Spleen (tissue), 11 donors: ENCODE measurements at regions not wholly inside any gene's neighbourhood (a gene's known extent, or its start where the extent isn't known, plus 50 kb on each side); places are given as distances from the start of the nearest gene placed in this dataset.

Source experiments
- DNase-seq: peaks from one replicate; pipeline ENCODE4 v3.0.0-alpha.2; 2020
- H3K27ac ChIP-seq, 8 donors: fragments of 200-600 bp; sonication (generic) in 7 of 8; 1 replicate in 4 of 8; 2 replicates in 4 of 8; pipeline versions ENCODE4 v1.5.0 to v1.8.0; 2016 to 2021; ENCODE audit warnings: inconsistent platforms in 4 of 8, mild to moderate bottlenecking in 4 of 8, moderate library complexity in 1 of 8
- H3K27me3 ChIP-seq, 7 donors: fragments of 200-600 bp; sonication (generic) in 6 of 7; replicated peaks in 1 of 7; 1 replicate in 4 of 7; 2 replicates in 3 of 7; pipeline versions ENCODE4 v1.5.0 to v1.8.0; 2016 to 2021; ENCODE audit warnings: inconsistent platforms in 3 of 7, mild to moderate bottlenecking in 1 of 7
- H3K36me3 ChIP-seq, 6 donors: fragments of 200-600 bp; sonication (generic) in 5 of 6; 1 replicate in 4 of 6; 2 replicates in 2 of 6; pipeline versions ENCODE4 v1.5.0 to v1.8.0; 2016 to 2021; ENCODE audit warnings: inconsistent platforms in 2 of 6
- H3K4me1 ChIP-seq, 6 donors: fragments of 200-600 bp; sonication (generic) in 5 of 6; 1 replicate in 3 of 6; 2 replicates in 3 of 6; pipeline versions ENCODE4 v1.5.0 to v1.8.0; 2016 to 2021; ENCODE audit warnings: inconsistent platforms in 3 of 6
- H3K4me3 ChIP-seq, 8 donors: fragments of 200-600 bp; sonication (generic) in 7 of 8; 1 replicate in 4 of 8; 2 replicates in 4 of 8; pipeline versions ENCODE4 v1.5.0 to v1.8.0; 2016 to 2021; ENCODE audit warnings: inconsistent platforms in 4 of 8, mild to moderate bottlenecking in 4 of 8, moderate library complexity in 2 of 8
- H3K9me3 ChIP-seq, 8 donors: fragments of 200-600 bp; sonication (generic) in 7 of 8; 1 replicate in 4 of 8; 2 replicates in 4 of 8; pipeline versions ENCODE4 v1.5.0 to v1.8.0; 2016 to 2021; ENCODE audit warnings: inconsistent platforms in 4 of 8
- CTCF ChIP-seq, 11 experiments: fragments of 200-600 bp in 7 of 11; fragments of 450-650 bp in 4 of 11; sonication (generic) in 4 of 11; IDR thresholded peaks in 8 of 11; conservative IDR thresholded peaks in 3 of 11; 1 replicate in 7 of 11; 2 replicates in 4 of 11; pipeline versions ENCODE4 v1.4.0 to v1.8.0; 2016 to 2021; ENCODE audit warnings: antibody characterized with exemption in 11 of 11, inconsistent platforms in 4 of 11, mild to moderate bottlenecking in 1 of 11
- POLR2A ChIP-seq, 3 donors: fragments of 450-650 bp; IDR thresholded peaks; one replicate each; pipeline ENCODE4 v1.5.1; 2017; ENCODE audit warnings: antibody characterized with exemption in 3 of 3, mild to moderate bottlenecking in 1 of 3
- POLR2AphosphoS5 ChIP-seq, 3 donors: sonication (generic); formaldehyde crosslinking; IDR thresholded peaks; one replicate each; pipeline ENCODE4 v1.5.1; 2017; ENCODE audit warnings: antibody characterized with exemption in 3 of 3
- WGBS, 5 donors: extraction: QIAGEN DNeasy Blood & Tissue Kit in 3 of 5; methylation state at CpG; one replicate each; pipeline versions ENCODE4 v1.1.5 to v1.1.7; 2013 to 2018; 5-methylcytosine and 5-hydroxymethylcytosine counted together
- intact Hi-C: fragments of 100-400 bp; cut with DNase I; formaldehyde crosslinking; loops from one replicate; pipeline ENCODE4 v1.15.0; 2023; ENCODE audit warnings: low total_unique reads
- donor health status: healthy with polysubstance abuse.
- donor health status: DM: no; HTN: no; CAD: no; lungs with moderate emphysema.
- donor health status: DM: no; HTN: no; CAD: no.
- donor health status: Bipolar disorder and iron deficiency.
- donor health status: healthy.
- donor health status: DM: no; HTN: no; CAD: no.
- donor health status: DM: yes; HTN: yes; CAD: no.

- TF ChIP-seq CTCF (IDR thresholded peaks at IDR 0.05 in 8 of 11, conservative IDR thresholded peaks at IDR 0.05 in 3 of 11) (no peak), POLR2A (IDR thresholded peaks at IDR 0.05) (no peak)
- Histone ChIP-seq H3K27ac (no peak overlapping the region), H3K36me3 (no peaks in the 10 kb centered on the region), H3K4me3 (no peak overlapping the region), H3K4me1 (peaks cover 0 to 5% (median 0%) of the 10 kb centered on the region in 6 donors), H3K9me3 (peaks cover 0 to 1% (median 0%) of the 10 kb centered on the region in 8 donors), H3K27me3 (no peaks in the 10 kb centered on the region)
- 78 to 88% (median 84%) methylated on average over 3 of the region's 3 CpGs for WGBS, 5 donors
- DNase-seq: no peak
- intact Hi-C loops: no loop called here
Measured at GRCh38 chr3:40737343-40737742, 212.6 kb downstream of the ZNF621 start.

GRCh38 chr3:40739971-40740370, 215.2 kb downstream of the ZNF621 start:
- no peak for DNase-seq
- intact Hi-C loops: no loop called here
- H3K9me3 ChIP-seq: no peaks in the 10 kb centered on the region
- TF ChIP-seq POLR2A (IDR thresholded peaks at IDR 0.05) (no peak), POLR2AphosphoS5 (IDR thresholded peaks at IDR 0.05) (no peak), CTCF (IDR thresholded peaks at IDR 0.05 in 8 of 11, conservative IDR thresholded peaks at IDR 0.05 in 3 of 11) (no peak)
- WGBS, 5 donors: 38 to 59% (median 55%) methylated on average over 1 of the region's 1 CpG
- no peak overlapping the region for H3K4me3 ChIP-seq
- H3K27me3 ChIP-seq: no peaks in the 10 kb centered on the region
- H3K27ac ChIP-seq: no peak overlapping the region
- peaks cover 0 to 5% (median 0%) of the 10 kb centered on the region in 6 donors for H3K4me1 ChIP-seq
- no peaks in the 10 kb centered on the region for H3K36me3 ChIP-seq

- peaks cover 0 to 5% (median 0%) of the 10 kb centered on the region in 6 donors for H3K4me1 ChIP-seq
- 0 to 2% (median 0%) methylated on average over 1 of the region's 1 CpG for WGBS, 5 donors
- no peak for DNase-seq
- TF ChIP-seq POLR2AphosphoS5 (IDR thresholded peaks at IDR 0.05) (no peak), CTCF (IDR thresholded peaks at IDR 0.05 in 8 of 11, conservative IDR thresholded peaks at IDR 0.05 in 3 of 11) (no peak), POLR2A (IDR thresholded peaks at IDR 0.05) (no peak)
- no peak overlapping the region for H3K4me3 ChIP-seq
- no peaks in the 10 kb centered on the region for H3K27me3 ChIP-seq
- no peaks in the 10 kb centered on the region for H3K9me3 ChIP-seq
- intact Hi-C loops: no loop called here
- no peak overlapping the region for H3K27ac ChIP-seq
- no peaks in the 10 kb centered on the region for H3K36me3 ChIP-seq
Measured at GRCh38 chr3:40741729-40742128, 217.0 kb downstream of the ZNF621 start.

GRCh38 chr3:40745381-40746106, 220.8 kb downstream of the ZNF621 start:
- 70 to 75% (median 73%) methylated on average over 2 of the region's 2 CpGs for WGBS, 5 donors
- DNase-seq: no peak
- H3K4me1 ChIP-seq: peaks cover 0 to 5% (median 0%) of the 10 kb centered on the region in 6 donors
- no peaks in the 10 kb centered on the region for H3K9me3 ChIP-seq
- no peaks in the 10 kb centered on the region for H3K36me3 ChIP-seq
- H3K4me3 ChIP-seq: no peak overlapping the region
- intact Hi-C loops: no loop called here
- peaks cover 0 to 9% (median 0%) of the 10 kb centered on the region in 7 donors for H3K27me3 ChIP-seq
- TF ChIP-seq POLR2AphosphoS5 (IDR thresholded peaks at IDR 0.05): no peak
- no peak for TF ChIP-seq POLR2A (IDR thresholded peaks at IDR 0.05)
- TF ChIP-seq CTCF (IDR thresholded peaks at IDR 0.05 in 8 of 11, conservative IDR thresholded peaks at IDR 0.05 in 3 of 11): no peak
- no peak overlapping the region for H3K27ac ChIP-seq
